ENCODE measurements at regions not wholly inside any gene's neighbourhood (a gene's known extent, or its start where the extent isn't known, plus 50 kb on each side); places are given as distances from the start of the nearest gene placed in this dataset.

DNA sequence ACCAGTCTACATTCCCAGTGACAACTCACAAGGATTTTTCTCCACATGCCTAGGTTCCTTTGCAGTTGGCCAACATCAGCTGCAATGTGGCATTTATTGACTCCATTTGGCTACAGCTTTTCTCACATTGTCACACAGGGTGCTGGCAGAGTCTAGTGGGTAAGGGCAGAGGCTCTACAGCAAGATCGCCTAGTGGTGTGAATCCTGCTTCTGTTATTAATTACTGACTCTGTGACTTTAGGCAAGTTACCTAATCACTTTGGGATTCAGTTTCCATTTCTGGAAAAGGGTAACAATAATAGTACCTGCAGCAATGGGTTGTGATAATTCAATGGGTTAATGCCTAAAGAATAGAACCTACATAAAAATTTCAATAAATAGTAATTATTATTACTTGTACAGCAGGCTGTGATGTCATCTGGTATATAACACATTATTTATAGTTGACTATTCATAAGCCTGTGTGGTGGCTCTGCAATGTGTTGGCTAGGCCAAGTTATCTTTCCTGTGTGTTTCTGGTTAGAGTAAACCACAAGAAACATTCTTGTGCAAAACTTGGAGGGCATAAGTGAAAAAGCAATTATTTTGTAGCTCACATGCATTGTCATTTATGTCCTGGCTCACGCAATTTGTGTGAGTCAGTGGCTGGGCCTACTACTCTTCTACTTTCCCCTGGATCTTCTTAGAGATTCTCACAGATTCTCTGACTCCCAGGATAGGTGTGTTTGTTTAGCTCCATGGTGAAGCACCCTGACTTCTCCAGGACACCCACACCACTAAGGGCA is 59.5 kb downstream of the PTGS2 start:
- DNase-seq (ENCODE audit: low read depth): no peak

DNA sequence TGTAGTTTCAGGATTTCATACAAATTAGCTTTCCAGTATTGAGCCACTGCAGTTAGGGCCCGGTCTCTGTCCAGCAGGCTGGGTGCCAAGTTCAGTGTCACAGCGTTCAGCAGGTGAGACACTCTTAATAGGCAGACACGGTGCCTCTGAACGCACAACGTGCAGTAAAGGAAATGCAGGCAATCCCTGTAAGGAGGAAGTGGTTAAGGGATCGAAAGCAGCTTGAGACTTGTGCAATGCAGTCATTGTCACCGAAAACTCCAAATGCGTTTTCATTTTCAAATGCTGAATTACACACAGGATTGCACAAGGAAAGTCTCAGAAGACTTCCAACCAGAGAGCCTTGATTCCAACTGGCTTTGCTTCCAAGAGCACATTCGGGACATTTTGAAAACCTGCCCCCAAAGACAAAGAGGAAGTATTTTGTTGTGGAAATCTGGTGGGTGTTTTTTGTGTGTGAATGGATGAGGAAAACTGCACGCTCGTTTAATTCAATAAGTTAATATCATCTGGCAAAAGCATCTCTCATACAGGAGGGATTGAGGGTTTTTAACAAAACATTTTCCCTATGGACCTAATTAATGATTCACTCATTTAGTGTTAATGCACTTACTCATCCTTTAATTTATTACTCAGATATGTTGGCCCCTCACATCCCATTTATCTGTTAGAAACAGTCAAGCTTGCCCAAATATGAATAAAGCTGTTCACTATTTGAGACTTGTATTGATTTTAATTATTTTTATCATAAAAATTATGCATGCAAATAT is 61.6 kb downstream of the PTGS2 start:
- DNase-seq (ENCODE audit: low read depth): peak; percentile 1

DNA sequence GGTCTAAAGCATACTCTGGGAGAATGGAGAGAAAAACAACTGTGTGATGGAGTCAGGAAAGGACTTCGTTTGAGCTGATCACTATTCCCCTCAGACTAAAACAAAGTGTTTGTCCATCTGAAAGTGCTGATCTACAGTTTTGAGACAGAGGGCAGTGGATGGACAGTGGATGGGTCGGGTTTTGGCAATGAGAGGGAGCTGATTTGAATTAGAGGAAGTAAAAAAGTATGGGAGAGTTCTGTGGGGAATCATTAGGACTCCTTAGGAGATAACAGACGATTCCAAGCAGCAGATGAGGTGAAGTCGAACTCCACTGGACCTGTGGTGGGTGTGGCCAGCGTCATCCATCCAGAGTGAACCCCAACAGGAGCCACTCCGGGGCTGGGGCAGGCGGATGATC is 62.3 kb downstream of the PTGS2 start:
- no peak for DNase-seq (ENCODE audit: low read depth)

DNA sequence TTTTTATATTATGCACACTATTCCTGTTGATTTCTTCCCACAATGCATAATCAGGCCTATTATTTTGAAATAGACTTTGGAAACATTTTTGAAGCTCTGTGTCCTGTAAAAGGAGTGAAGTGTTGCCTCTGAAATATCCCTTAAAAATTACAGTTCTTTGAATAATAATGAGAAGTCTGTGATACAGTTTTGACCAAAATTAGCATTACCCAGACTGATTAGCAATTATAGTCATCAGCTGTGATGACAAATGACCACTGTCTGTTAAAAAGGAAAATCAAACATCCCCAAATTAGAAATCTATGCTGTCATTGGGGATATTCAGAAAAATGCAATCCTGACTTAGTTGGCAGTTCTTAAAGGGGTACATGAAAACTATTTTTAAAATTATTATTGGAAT is 63.7 kb downstream of the PTGS2 start:
- no peak for DNase-seq (ENCODE audit: low read depth)

DNA sequence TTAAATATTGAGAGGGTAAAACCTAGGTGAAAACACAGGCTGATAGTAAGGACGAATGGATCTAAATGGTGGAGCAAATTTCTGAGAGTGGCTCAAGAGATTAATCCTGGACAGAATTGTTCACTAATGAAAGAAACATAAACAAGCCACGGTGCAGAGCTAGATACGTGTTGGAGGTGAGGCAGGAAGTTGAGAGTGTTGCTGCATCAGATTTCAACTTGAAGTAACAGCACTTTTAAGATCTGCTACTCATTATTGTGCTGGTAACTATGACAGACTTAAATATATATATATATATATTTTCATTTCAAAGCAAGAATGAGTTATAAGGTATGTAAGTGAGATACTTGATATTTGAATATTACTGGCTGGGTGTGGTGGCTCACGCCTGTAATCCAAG is 64.9 kb downstream of the PTGS2 start:
- DNase-seq (ENCODE audit: low read depth): no peak

DNA sequence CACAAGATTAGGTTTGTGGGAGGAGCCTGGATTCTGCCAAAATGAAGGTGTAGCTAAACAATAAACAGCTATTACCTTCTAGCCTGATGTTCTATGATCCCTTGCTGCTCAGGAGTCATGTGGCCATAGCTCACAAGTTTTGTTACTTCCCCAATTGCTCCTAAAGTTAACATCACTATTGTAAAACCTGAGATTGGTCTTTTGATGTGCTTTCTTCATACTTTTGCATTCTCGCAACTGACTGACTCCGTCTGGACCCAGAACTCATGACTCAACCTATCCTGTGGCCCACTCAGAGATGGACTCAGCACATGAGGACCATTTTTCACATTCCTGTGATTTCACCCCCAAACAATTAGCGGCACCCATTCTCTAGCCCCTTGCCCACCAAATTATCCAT is 69.1 kb downstream of the PTGS2 start:
- no peak for DNase-seq (ENCODE audit: low read depth)

DNA sequence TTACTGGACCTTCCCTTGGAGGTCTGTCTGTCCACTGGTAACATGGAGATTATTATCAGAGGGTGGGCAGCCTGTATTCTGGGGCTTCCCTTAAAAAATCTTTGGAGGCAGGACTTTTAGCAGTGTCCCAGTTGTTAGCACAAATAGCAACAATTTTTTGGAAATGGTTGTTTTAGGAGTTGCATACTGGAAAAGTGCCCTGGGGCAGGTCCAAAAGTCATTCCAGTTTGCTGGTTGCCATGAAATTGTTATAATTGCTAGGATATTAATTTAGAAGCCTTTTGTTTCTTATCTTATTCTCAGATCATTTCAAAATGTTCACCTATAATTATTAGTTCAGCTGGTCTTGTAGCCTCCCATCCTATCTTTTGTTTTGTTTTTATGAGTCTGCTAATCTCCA is 71.0 kb downstream of the PTGS2 start:
- no peak for DNase-seq (ENCODE audit: low read depth)

DNA sequence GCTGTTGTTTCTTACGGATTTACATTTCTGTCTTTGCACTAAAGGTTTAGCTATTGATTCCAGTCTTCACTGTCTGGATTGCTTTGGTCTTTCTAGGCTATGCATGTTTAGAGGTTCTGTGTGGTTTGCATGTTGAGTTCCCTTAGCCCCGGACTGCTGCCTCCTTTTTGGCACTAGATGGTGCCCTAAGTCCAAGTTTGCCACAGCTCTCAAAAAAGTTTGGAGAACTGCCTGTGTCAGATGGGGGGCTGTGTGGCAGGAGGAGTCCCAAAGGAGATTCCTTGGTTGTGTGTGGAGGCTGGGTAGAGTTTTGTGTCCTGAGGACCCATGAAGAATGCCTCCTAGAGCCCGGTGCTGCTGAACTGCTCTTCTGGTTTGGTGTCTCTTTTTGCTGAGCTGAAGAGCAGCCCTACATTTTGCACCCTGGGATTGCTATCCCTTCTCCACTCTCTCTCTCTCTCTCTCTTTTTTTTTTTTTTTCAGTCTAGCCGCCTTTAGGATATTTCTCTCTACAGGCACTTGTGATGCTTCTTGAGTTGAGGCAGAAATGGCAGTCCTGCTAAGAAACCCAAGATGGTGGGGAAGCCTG is 74.4 kb downstream of the PTGS2 start:
- no peak for DNase-seq (ENCODE audit: low read depth)

DNA sequence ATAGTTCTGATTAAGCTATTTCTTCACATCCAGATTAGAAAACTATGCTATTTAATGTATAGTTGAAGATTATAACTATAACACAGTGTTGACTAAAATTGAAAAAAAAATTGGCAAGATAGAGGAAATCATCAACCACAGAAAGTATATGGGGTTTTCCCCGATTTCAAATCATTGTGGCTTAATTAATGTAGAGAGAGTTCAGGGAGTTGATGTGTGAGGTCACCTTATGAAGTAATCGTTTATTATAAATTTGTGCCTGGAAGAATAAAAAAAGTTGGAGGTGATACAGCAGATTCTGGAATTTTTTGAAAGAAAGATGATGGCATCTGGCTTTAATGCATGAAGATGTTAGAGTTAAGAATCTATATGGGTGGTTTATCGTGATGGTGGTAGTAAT is 84.3 kb downstream of the PTGS2 start:
- DNase-seq (ENCODE audit: low read depth): no peak

DNA sequence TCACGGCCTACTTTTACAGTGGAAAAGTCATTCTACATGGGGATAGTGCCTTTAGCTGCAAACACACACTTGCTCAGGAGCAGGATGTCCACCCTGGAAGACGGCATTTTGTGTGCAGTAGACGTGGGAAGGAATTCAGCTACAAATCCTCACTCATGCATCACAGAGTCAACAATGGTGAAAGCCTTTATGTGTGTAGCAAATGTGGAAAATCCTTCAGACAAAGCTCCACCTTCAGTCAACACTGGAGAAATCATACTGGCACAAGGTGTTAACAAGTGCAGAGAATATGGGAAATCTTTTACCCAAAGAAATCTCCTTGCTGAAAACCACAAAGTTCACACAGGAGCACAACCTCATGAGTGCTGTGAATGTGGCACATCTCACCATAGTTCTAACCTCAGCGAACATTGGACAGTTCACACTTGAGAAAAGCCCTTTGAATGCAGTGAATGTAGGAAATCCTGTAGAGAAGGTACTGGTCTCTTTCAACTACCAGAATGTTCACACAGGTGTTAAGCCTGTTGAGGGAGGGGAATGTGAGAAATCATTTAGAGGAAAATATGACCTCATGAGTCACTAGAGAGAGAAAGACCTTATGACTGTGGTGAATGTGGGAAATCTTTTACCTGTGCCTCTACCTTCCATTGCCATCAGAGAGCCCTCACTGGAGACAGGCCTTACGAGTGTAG is 101.8 kb downstream of the PTGS2 start:
- no peak for DNase-seq (ENCODE audit: low read depth)

DNA sequence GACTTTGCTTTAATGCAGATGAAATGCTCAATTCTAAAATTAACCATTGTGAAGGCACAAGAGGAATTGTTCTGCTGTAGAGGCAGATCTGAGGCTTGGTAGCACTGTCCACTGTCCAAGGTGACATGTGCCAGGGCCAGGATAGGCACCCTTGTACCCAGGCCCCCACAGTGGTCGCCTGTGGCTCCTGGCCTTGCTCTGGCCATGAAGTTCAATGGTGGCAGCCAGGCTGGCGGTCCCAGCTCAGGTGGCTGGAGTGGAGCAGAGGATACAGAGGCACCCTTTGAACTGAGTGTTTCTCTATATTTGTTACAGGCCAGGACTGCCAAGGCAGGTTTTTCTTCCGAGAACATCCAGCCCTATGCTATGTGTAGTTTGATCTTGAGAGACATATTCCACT is 102.6 kb downstream of the PTGS2 start:
- no peak for DNase-seq (ENCODE audit: low read depth)

DNA sequence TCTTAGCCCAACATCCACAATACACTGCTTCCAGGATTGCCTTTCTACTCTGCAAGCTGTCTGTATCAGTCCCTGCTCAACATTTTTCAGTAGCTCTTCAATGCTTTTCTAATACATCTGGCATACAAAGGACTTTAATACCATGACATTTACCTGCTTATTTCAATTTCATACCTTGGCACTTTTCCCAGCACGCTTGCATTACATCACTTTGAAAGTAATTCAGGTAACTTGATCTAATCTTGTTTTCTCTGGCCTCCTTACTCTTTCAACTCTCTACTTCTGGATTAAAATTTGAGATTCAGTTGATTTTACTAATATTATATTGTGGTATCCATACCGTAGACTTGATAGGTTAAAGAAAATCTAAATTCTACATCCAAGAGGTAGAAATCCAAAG is 103.0 kb downstream of the PTGS2 start:
- DNase-seq (ENCODE audit: low read depth): no peak

DNA sequence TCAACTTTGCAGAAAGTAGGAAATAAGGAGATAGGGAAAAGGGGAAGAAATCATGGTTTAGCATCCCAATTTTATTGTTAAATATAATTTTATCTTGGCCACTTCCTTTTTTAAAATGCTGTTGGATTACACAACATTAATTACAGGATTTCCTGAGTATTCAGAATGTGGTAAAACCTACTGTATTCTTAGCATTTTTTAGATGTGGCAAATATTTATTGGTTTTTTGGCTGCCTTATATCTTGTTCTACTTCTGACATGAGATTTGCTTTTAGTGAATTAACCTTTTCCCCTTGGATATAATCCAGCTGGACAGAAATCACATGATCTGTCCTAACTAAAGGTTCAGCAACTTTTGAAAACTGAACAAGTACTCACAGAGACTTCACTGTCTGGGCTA is 104.9 kb downstream of the PTGS2 start:
- DNase-seq (ENCODE audit: low read depth): no peak

DNA sequence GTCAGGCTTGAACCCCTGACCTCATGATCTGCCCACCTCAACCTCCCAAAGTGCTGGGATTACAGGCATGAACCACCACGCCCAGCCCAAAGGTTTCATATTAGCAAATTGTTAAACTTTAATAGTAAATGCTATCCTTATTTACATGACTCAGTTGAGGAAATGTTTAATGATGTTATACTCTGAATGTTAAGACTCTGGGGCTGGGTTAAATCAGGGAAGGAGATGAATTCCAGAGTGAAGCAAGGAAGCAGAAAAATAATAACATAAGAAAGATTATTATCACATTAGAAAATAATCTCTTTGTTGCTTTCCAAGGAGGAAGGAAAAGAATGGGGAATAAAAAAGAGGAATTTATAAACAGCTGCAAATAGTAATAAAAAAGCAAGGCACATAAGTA is 105.3 kb downstream of the PTGS2 start:
- DNase-seq (ENCODE audit: low read depth): no peak

DNA sequence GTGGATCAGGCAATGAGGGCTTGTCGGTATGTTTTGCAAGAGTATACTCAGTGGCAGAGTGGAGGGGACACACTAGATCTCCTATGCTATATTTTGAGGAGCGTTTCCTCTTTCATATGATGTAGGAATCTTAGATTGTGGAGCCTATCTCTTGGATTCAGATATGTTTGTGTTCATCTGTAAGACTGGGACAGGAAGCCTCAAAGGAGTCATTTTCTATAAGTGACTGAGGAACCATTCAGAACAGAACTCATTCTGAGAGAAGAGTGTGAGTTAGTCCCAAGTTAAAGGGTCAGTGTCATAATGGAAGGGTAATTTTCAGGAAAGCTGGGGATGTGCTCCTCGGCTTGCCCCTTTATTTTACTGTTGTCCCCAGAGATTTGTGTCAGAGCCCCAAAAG is 107.7 kb downstream of the PTGS2 start:
- no peak for DNase-seq (ENCODE audit: low read depth)

DNA sequence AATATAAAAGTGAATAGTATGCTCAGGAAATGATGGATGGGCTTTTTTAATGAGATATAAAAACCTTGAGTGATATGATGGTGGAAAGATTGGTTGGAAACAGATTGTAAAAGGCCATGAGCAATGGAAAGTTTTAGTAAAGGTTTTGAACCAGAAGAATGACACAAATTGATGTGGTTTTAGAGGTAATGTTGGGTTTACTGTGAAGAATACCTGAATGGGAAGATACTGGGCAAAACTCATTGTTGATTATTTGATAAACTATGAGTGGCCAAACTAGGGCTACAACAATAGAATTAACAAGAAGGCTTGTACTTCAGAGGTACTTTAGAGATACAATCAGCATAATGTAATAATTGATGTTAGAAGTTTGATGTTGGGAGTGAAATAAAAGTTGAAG is 108.5 kb downstream of the PTGS2 start:
- DNase-seq (ENCODE audit: low read depth): no peak

DNA sequence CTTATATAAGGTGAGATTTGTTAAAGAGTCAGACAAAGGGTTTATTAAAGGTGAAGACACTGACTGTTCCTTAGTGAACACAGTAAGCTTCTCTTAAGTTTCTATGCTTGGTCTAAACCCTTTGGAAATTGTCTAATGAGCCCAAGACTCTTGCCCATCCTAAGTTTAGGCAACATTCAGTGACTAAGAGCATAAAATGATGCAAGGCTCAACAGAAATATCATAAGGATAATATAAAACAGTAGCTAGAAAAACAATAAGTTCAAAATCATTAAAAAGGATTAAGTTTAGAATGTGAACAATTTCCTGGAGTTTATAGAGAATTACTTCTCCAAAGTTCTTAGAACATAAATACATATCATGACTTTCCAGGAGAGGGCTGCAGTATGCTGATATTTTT is 108.9 kb upstream of the PDC start:
- DNase-seq (ENCODE audit: low read depth): no peak

DNA sequence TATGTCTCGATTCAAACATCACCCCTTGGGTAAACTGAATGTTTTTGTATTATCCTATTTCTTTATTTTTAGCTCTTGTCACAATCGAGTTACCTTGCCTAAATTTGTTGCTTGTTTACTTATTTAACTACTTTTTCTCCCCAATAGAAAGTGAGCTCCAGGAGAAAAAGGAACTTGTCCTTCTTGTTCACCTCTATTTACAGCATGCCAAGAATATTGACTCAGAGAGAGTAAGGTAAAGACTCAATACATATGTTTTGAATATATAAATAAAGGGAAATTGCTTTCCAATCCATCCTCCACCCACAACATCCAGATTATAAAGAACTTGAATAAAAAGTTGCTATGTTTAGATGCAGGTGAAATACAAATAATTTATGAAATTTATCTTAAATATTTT is 107.3 kb upstream of the PDC start:
- DNase-seq (ENCODE audit: low read depth): no peak

DNA sequence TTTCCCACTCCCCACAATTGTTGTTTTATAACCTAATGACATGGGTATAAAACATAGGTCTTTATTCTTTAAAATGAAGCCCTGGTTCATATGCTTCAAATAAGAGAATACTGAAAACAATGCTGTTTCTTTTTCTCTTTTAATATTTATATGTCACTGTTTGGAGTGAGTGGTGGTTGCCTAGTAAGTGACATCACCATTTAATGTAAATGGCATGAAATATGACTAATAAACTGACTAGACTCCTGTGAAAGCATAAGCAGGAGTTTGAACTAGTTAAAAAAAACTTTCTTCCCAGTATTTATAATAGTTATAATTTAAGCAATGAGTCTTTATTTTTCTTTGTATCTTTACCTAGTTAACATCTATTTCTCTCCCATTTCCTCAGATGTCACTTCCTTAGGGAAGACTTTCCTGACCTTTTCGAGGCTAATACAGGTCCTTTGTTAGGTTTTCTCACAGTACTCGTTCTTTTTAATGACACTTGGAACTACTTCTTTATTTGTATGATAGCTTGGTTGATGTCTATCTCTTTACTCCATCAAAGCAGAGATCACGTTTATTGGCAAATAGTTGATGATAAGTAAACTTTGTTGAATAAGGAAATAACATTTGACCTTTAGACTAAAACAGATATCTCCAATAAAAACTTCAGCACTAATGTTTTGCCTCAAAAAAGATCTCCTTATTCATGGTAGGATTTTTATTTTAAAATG is 105.4 kb upstream of the PDC start:
- no peak for DNase-seq (ENCODE audit: low read depth)

DNA sequence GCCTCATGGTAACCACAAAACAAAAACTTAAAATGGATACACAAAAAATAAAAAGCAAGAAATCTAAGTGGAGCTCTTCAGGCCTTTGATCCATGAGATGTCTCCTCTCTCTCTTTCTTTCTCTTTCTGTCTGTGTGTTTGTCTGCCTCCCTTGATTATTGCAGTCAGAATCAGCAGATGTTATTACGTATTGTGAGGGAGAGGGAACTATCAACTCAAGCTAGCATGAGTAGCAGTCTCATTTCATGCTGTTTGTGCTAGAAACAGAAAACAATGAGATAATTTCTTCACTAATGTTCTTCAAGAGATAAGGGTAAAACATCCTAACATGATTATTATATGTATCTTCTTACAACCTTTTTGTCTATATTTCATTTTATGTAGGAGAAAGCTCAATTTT is 103.7 kb upstream of the PDC start:
- no peak for DNase-seq (ENCODE audit: low read depth)

DNA sequence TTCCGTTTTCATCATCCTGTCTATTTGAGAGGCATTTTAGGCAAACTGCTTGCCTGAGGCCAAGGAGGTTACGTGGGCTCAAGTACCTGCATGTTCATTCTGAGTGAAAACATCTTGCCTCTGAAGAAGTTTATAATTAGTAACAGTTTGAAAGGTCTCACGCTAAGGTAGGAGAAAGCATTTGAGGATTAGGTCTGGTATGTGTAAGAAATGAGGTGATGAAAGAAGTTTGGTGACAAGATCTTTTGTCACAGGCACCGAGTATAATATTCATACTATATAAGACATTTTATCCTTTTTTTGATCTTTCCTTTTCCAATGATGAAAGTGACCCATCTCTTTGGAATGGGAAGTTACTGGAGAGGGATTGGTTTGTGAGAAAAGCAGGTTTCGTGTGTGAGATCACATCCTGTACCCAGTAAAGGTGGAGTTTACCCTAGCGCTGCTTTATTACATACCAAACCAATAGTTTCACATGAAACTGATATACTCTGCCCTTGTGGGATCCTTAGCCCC is 98.7 kb upstream of the PDC start:
- DNase-seq (ENCODE audit: low read depth): no peak
